ENCODE measurements at regions not wholly inside any gene's neighbourhood (a gene's known extent, or its start where the extent isn't known, plus 50 kb on each side); places are given as distances from the start of the nearest gene placed in this dataset.

DNA sequence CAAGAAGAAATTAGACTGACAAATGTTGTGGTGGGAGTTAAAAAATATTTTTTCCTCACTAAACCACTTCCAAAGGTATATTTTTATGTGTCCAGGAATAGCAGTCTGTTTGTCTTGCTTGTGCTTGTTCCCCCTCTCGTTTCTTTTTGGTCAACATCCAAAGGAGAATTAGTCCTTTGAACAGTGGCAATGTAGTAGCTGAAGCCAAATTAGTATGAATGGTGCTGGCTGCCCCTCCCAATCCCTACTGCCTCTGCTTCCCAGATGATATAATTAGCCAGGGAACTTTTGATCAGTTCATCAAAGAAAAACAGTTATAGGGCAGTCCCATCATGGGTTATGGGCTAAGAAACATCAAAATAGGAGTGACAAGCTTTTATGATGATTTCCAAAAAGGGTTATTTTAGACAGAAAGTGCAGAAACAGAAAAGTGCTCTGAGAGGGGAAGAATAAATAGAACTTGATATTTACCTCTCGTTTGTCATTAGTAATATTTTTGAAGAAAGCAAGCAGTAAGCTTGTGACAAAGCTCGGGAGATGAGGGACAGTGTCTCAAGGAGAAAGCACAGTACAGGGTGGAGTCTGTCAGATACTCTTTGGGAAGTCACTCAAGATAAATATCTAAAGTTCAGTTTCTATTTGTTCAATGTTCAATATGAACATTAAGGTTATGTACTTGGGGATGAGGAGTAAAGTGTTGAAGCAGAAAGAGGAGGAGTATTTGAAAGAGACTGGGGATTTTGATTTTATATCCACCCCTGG is 239.1 kb downstream of the HLX start:
- no peak for ATAC-seq (ENCODE audit: low read depth)
- H3K27me3 ChIP-seq (ENCODE audit: insufficient read depth, poor library complexity, severe bottlenecking) = no peaks in the 10 kb centered on the region
- no peaks in the 10 kb centered on the region for H3K9me3 ChIP-seq (ENCODE audit: severe bottlenecking)
- no peak overlapping the region for H3K27ac ChIP-seq (ENCODE audit: poor library complexity, severe bottlenecking)
- TF ChIP-seq, protein P1, sequence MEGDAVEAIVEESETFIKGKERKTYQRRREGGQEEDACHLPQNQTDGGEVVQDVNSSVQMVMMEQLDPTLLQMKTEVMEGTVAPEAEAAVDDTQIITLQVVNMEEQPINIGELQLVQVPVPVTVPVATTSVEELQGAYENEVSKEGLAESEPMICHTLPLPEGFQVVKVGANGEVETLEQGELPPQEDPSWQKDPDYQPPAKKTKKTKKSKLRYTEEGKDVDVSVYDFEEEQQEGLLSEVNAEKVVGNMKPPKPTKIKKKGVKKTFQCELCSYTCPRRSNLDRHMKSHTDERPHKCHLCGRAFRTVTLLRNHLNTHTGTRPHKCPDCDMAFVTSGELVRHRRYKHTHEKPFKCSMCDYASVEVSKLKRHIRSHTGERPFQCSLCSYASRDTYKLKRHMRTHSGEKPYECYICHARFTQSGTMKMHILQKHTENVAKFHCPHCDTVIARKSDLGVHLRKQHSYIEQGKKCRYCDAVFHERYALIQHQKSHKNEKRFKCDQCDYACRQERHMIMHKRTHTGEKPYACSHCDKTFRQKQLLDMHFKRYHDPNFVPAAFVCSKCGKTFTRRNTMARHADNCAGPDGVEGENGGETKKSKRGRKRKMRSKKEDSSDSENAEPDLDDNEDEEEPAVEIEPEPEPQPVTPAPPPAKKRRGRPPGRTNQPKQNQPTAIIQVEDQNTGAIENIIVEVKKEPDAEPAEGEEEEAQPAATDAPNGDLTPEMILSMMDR (IDR thresholded peaks at IDR 0.05; ENCODE audit: poor library complexity, severe bottlenecking) = no peak
- H3K4me1 ChIP-seq (ENCODE audit: insufficient read depth, poor library complexity, severe bottlenecking) = no peaks in the 10 kb centered on the region
- H3K36me3 ChIP-seq (ENCODE audit: low read depth) = no peaks in the 10 kb centered on the region
- no peak overlapping the region for H3K4me3 ChIP-seq (ENCODE audit: severe bottlenecking)
- DNase-seq (ENCODE audit: low spot score) = no peak

DNA sequence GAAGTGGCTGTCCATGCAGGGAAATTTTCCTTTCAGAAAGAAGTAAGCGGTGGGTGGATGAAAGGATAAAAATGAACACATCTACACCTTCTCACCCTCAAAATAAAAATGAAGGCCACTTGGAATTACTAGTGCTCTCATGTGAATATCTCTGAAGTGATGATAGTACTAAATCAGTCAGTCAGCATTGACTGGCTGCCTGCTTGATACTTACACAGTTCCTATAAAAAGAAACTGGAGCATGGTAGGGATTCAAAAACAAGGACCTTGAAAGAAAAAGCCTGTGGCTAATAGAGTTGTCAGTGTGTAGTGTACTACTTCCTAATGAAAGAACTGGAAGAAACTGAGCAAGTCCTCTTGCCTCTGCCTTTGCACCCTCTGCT is 239.7 kb downstream of the HLX start:
- TF ChIP-seq, protein P1 (IDR thresholded peaks at IDR 0.05; ENCODE audit: poor library complexity, severe bottlenecking) = no peak
- DNase-seq (ENCODE audit: low spot score) = no peak
- no peaks in the 10 kb centered on the region for H3K4me1 ChIP-seq (ENCODE audit: insufficient read depth, poor library complexity, severe bottlenecking)
- H3K27ac ChIP-seq (ENCODE audit: poor library complexity, severe bottlenecking) = no peak overlapping the region
- no peak for ATAC-seq (ENCODE audit: low read depth)
- H3K4me3 ChIP-seq (ENCODE audit: severe bottlenecking) = no peak overlapping the region
- H3K36me3 ChIP-seq (ENCODE audit: low read depth) = no peaks in the 10 kb centered on the region
- H3K27me3 ChIP-seq (ENCODE audit: insufficient read depth, poor library complexity, severe bottlenecking) = no peaks in the 10 kb centered on the region
- H3K9me3 ChIP-seq (ENCODE audit: severe bottlenecking) = no peaks in the 10 kb centered on the region

DNA sequence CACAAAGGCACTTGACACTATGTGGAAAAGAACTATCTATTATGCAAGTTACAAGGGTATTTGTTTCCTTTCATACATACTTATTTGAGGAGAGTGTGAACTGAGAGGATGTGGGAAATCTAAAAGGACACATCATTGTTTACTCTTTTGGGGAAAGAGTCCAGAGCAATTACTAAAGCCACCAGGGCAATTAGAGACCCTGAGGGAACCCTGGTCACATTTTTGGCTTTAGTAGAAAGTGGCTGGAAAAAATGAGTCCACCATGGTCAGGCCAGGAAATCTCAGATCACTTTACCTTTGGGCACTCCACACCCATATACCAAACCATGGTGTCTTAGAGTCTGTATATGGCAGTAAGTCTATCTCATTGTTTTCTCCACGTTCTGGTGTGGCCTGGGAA is 243.3 kb downstream of the HLX start:
- H3K27me3 ChIP-seq (ENCODE audit: insufficient read depth, poor library complexity, severe bottlenecking) = no peaks in the 10 kb centered on the region
- DNase-seq (ENCODE audit: low spot score) = no peak
- no peak for ATAC-seq (ENCODE audit: low read depth)

DNA sequence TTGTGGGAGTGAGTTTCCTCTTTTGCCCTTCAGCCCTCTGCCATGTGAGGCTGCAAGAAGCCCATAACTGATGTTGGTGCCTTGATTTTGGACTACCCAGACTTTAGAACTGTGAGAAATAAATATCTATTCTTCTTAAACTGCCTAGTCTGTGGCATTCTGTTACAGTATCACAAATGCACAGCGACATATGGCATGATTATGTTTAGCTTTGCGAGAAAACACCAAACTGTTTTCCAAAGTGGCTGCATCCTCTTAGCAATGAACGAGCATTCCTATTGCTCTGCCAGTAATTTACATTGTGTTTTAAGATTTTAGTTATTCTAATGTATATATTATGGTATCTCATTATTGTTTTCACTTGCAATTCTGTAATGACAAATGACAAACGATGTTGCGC is 246.7 kb downstream of the HLX start:
- Histone ChIP-seq H3K27ac (ENCODE audit: poor library complexity, severe bottlenecking) (no peak overlapping the region), H3K4me1 (ENCODE audit: insufficient read depth, poor library complexity, severe bottlenecking) (no peaks in the 10 kb centered on the region), H3K36me3 (ENCODE audit: low read depth) (no peaks in the 10 kb centered on the region), H3K4me3 (ENCODE audit: severe bottlenecking) (no peak overlapping the region), H3K27me3 (ENCODE audit: insufficient read depth, poor library complexity, severe bottlenecking) (no peaks in the 10 kb centered on the region), H3K9me3 (ENCODE audit: severe bottlenecking) (no peaks in the 10 kb centered on the region)
- ATAC-seq (ENCODE audit: low read depth) = no peak
- no peak for DNase-seq (ENCODE audit: low spot score)
- TF ChIP-seq, protein P1 (IDR thresholded peaks at IDR 0.05; ENCODE audit: poor library complexity, severe bottlenecking) = no peak

More for the DNA sequence above, 243.3 kb downstream of the HLX start:
- H3K36me3 ChIP-seq (ENCODE audit: low read depth) = no peaks in the 10 kb centered on the region
- H3K9me3 ChIP-seq (ENCODE audit: severe bottlenecking) = no peaks in the 10 kb centered on the region
- H3K4me1 ChIP-seq (ENCODE audit: insufficient read depth, poor library complexity, severe bottlenecking) = no peaks in the 10 kb centered on the region
- H3K27ac ChIP-seq (ENCODE audit: poor library complexity, severe bottlenecking) = no peak overlapping the region
- TF ChIP-seq, protein P1 (IDR thresholded peaks at IDR 0.05; ENCODE audit: poor library complexity, severe bottlenecking) = no peak
- no peak overlapping the region for H3K4me3 ChIP-seq (ENCODE audit: severe bottlenecking)

DNA sequence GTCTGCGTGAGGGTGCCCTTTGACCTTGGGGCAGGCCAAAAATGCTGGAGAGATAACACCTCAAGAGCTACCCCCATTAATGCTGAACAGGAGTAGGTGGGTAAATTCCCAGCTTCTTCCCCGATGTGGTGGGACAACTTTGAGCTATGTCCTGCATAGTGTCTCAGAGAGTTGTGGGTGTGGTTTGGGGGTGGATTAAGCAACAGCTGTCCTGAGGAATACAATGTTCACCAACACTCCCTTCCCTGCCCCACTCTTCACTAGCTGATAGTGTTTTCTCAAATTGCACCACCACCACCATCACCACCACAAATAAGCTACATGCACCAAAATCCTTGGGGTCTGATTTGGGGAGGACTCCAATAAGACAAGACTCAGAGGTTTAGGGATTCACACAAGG is 258.4 kb downstream of the HLX start:
- Histone ChIP-seq H3K9me3 (ENCODE audit: severe bottlenecking) (no peaks in the 10 kb centered on the region), H3K27me3 (ENCODE audit: insufficient read depth, poor library complexity, severe bottlenecking) (no peaks in the 10 kb centered on the region), H3K36me3 (ENCODE audit: low read depth) (no peaks in the 10 kb centered on the region), H3K27ac (ENCODE audit: poor library complexity, severe bottlenecking) (no peak overlapping the region), H3K4me3 (ENCODE audit: severe bottlenecking) (no peak overlapping the region), H3K4me1 (ENCODE audit: insufficient read depth, poor library complexity, severe bottlenecking) (no peaks in the 10 kb centered on the region)
- no peak for DNase-seq (ENCODE audit: low spot score)
- ATAC-seq (ENCODE audit: low read depth) = no peak
- TF ChIP-seq, protein P1 (IDR thresholded peaks at IDR 0.05; ENCODE audit: poor library complexity, severe bottlenecking) = no peak

All from RWPE2 (cell line).